NT2/D1 (cell line): ENCODE measurements at regions not wholly inside any gene's neighbourhood (a gene's known extent, or its start where the extent isn't known, plus 50 kb on each side); places are given as distances from the start of the nearest gene placed in this dataset.

Experiments
- DNase-seq: peaks from one replicate; pipeline ENCODE4 v3.0.0-alpha.2; 2011; ENCODE audit warnings: low read depth, low spot score
- H3K27me3 ChIP-seq: 2 replicates; pipeline ENCODE4 v1.6.0; 2011; ENCODE audit warnings: mild to moderate bottlenecking; ENCODE audit not compliant: insufficient read length, insufficient read depth
- H3K36me3 ChIP-seq: 2 replicates; pipeline ENCODE4 v1.6.1; 2011; ENCODE audit warnings: mild to moderate bottlenecking, low read length, mixed read lengths; ENCODE audit not compliant: insufficient read depth, insufficient read length
- H3K4me1 ChIP-seq: 2 replicates; pipeline ENCODE4 v1.5.1; 2011; ENCODE audit not compliant: insufficient read depth, insufficient read length
- H3K4me3 ChIP-seq: 2 replicates; pipeline ENCODE4 v1.5.1; 2011; ENCODE audit warnings: low read depth; ENCODE audit not compliant: insufficient read length
- H3K9ac ChIP-seq: 2 replicates; pipeline ENCODE4 v1.6.0; 2011; ENCODE audit warnings: low read depth; ENCODE audit not compliant: insufficient read length
- H3K9me3 ChIP-seq: 2 replicates; pipeline ENCODE4 v1.5.1; 2011; ENCODE audit warnings: mild to moderate bottlenecking, low read length; ENCODE audit not compliant: insufficient read depth
- SUZ12 ChIP-seq: IDR thresholded peaks from 2 replicates; pipeline ENCODE4 v1.6.1; 2011; ENCODE audit not compliant: insufficient read length, insufficient read depth; ENCODE audit errors: extremely low read depth
- YY1 ChIP-seq: IDR thresholded peaks from 2 replicates; pipeline ENCODE4 v1.6.1; 2011; ENCODE audit not compliant: insufficient read length, insufficient read depth
- ZNF274 ChIP-seq: IDR thresholded peaks from 2 replicates; pipeline ENCODE4 v1.6.1; 2011; ENCODE audit warnings: mild to moderate bottlenecking, low read depth, low read length

DNA sequence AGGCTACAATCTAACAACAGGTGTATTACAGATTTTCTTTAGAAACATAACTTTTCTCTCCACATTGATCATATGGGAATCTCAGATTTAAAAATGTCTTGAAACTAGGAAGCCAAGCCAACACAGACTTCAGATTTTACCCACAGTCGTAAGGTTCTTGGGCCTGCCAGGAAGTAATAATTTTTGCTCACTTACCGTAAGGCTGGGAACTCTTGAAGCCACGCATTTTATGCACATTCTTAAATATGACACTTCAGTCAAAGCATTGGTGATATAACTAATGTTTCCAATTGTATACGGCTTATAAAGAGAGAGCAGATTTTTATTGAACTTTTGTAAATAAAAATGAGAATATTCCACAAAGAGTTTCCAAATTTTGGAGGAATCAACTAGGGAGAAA, 328.9 kb upstream of the TRPC7 start:
- no peak for DNase-seq
- Histone ChIP-seq H3K27me3 (no peaks in the 10 kb centered on the region), H3K9me3 (no peaks in the 10 kb centered on the region), H3K4me3 (no peak overlapping the region), H3K36me3 (no peaks in the 10 kb centered on the region), H3K9ac (no peak overlapping the region), H3K4me1 (no peaks in the 10 kb centered on the region)
- no peak for TF ChIP-seq SUZ12
- TF ChIP-seq YY1 = no peak

DNA sequence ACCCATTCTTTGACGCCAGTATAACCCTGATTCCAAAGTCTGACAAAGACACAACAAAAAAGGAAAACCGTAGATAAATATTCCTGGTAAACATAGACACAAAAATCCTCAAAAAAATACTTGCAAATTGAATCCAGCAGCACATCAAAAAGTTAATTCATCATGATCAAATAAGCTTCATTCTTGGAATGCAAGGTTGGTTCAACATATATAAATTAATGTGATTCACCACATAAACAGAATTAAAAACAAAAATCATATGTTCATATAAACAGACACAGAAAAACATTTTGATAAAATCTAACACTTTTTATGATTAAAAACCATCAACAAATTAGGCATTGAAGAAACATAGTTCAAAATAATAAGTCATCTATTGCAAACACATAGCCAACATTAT, 324.2 kb upstream of the TRPC7 start:
- DNase-seq = no peak
- Histone ChIP-seq H3K4me1 (no peaks in the 10 kb centered on the region), H3K4me3 (no peak overlapping the region), H3K9ac (no peak overlapping the region), H3K27me3 (no peaks in the 10 kb centered on the region), H3K36me3 (no peaks in the 10 kb centered on the region), H3K9me3 (peaks cover 15% of the 10 kb centered on the region; the same call in 1 of the 2 replicates)
- TF ChIP-seq YY1 (no peak), SUZ12 (no peak), ZNF274 (no peak)

DNA sequence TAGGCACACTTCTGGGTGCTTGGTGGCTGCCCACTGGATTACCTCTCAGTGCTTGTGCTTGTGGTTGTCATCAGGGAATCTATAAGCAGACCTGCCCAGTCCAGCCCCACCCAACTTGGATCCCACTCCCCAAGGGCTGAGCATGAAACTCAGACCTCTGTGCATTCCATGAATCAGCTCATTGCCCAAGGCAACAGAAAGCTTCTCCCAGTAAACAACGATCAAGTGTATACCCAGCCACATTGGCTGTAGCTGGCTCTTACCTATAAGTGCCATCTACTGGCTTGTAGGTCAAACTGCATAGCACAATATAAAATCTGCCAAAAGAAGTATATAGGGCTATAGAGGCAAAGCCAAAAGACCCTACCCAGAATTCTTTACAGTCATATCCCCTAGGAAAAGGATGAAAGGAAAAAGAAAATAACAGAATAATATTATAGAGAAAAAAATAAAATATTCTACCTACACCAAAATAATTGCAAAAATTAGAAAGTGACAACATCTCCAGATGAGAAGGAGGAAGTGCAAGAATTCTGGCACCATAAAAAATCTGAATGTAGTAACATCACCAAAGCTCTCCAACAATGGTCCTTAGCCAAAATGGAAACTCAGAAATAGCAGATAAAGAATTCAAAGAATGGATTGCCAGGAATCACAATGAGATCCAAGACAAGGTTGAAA, 321.0 kb upstream of the TRPC7 start:
- Histone ChIP-seq H3K27me3 (no peaks in the 10 kb centered on the region), H3K4me1 (no peaks in the 10 kb centered on the region), H3K9ac (no peak overlapping the region), H3K9me3 (peaks cover 19% of the 10 kb centered on the region), H3K36me3 (no peaks in the 10 kb centered on the region), H3K4me3 (no peak overlapping the region)
- DNase-seq = peak; percentile 9
- TF ChIP-seq YY1 (no peak), ZNF274 (no peak), SUZ12 (no peak)

DNA sequence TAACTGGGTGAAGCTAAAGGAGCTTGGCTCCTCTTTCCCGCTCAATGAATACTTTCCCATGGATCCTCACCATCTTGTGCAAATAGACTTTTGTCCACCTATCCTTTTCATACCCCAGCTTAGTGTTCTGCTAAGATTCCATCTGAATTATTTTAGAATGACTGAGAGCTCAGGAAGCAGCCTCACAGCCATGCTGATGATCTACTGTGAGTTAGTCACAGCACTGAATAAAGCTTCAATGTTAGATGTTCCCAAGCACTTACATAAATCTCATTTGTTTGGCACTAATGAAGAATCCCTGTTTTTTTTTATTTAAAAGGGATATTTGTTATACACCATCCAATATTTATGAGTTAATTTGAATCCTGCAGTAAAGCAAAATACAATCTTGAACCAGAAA, 317.6 kb upstream of the TRPC7 start:
- no peak for TF ChIP-seq YY1
- no peak for TF ChIP-seq SUZ12
- no peak for TF ChIP-seq ZNF274
- no peak overlapping the region for H3K4me3 ChIP-seq
- H3K9ac ChIP-seq = no peak overlapping the region
- peaks cover 27% of the 10 kb centered on the region for H3K9me3 ChIP-seq
- no peak for DNase-seq
- H3K36me3 ChIP-seq = no peaks in the 10 kb centered on the region
- no peaks in the 10 kb centered on the region for H3K4me1 ChIP-seq
- H3K27me3 ChIP-seq = no peaks in the 10 kb centered on the region

DNA sequence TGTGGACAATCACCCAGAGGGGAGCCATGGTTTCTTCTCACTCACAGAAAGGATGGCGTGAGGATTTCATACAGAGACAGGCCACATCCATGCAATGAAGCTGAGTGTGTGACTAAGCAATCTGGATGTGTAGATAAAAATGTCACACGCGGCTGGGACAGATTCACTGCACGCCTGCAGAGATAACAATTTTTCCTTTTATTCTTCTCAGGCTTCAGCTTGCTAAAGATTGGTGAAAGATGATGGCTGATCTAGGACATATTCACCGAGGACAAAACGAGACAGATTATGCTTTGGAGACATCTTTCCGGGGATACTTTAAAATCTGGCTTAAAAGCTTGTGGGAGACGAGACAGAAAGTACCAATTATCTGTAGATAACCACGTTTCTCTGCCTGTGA, 313.9 kb upstream of the TRPC7 start:
- Histone ChIP-seq H3K9me3 (peaks cover 17% of the 10 kb centered on the region), H3K36me3 (no peaks in the 10 kb centered on the region), H3K4me1 (no peaks in the 10 kb centered on the region), H3K4me3 (no peak overlapping the region), H3K9ac (no peak overlapping the region), H3K27me3 (no peaks in the 10 kb centered on the region)
- TF ChIP-seq YY1 (no peak), SUZ12 (no peak), ZNF274 (no peak)
- no peak for DNase-seq

DNA sequence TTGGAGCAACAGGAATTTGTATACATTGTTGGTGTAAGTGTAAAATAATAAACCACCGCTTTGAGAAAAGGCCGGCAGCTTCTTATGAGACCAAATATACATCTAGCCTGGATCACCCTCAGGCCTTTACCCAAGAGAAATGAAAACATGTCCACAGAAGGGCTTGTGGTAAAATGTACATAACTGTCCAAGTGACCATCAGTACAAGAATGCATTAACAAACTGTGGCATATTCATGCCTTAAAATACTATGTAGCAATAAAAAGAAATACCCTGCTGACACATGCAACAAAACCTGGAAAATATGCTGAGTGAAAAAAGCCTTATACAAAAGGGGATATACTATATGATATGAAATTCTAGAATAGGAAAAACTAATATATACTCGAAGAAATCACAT, 311.9 kb upstream of the TRPC7 start:
- Histone ChIP-seq H3K4me1 (no peaks in the 10 kb centered on the region), H3K36me3 (no peaks in the 10 kb centered on the region), H3K27me3 (no peaks in the 10 kb centered on the region), H3K4me3 (no peak overlapping the region), H3K9ac (no peak overlapping the region), H3K9me3 (peaks cover 17% of the 10 kb centered on the region)
- TF ChIP-seq YY1 (no peak), ZNF274 (no peak)
- DNase-seq = no peak

DNA sequence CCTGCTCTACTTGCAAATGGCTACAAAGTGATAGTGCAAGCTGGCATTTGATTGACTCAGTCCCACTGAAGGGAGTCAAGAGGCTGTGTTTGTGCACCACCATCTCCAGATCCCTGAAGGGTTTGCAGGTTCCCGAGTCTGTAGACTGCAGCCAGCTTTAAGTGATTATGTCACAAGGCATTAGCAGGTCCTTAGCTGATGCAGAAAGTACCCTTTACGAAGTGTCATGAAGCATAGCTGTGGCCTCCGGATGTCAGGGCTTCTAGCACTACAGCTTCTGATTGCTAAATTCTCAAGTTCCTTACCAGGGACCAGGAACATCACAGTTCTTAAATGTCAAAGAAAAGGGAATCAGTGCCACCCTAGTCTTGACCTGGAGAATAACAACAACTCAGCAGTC, 311.3 kb upstream of the TRPC7 start:
- H3K9me3 ChIP-seq = peaks cover 17% of the 10 kb centered on the region
- no peaks in the 10 kb centered on the region for H3K36me3 ChIP-seq
- no peak for TF ChIP-seq ZNF274
- TF ChIP-seq YY1 = no peak
- TF ChIP-seq SUZ12 = no peak
- no peak for DNase-seq
- H3K9ac ChIP-seq = no peak overlapping the region
- H3K27me3 ChIP-seq = no peaks in the 10 kb centered on the region
- no peak overlapping the region for H3K4me3 ChIP-seq
- H3K4me1 ChIP-seq = no peaks in the 10 kb centered on the region
